H1 (cell line): ENCODE measurements at regions not wholly inside any gene's neighbourhood (a gene's known extent, or its start where the extent isn't known, plus 50 kb on each side); places are given as distances from the start of the nearest gene placed in this dataset.

ENCODE experiments used
- CTCF ChIA-PET: fragments of 300-600 bp; sonication (Branson Sonifier 250); formaldehyde crosslinking; loops from one replicate; lab custom pipeline; 2021; ENCODE audit not compliant: partially characterized antibody; lab: Charles Lee
- POLR2A ChIA-PET: fragments of 300-600 bp; sonication (Branson Sonifier 250); formaldehyde crosslinking; loops from one replicate; lab custom pipeline; 2021; ENCODE audit warnings: inconsistent platforms; ENCODE audit not compliant: partially characterized antibody; lab: Charles Lee
- DNase-seq, 2 experiments: peaks; one replicate each; pipeline versions ENCODE4 v3.0.0 to v3.0.0-alpha.2; 2010 to 2022; ENCODE audit warnings: low spot score in 2 of 2, low read depth in 1 of 2, mixed read lengths in 1 of 2
- FAIRE-seq: peaks from 2 replicates; lab custom pipeline; 2011; peaks lifted over from hg19 to GRCh38; lab: Jason Lieb, UNC
- H2AFZ ChIP-seq: 2 replicates; pipeline ENCODE4 v1.8.1; 2012; ENCODE audit warnings: low read length, inconsistent platforms
- H2AK5ac ChIP-seq: 2 replicates; pipeline ENCODE4 v1.6.1; 2013; ENCODE audit warnings: low read depth, low read length
- H2BK120ac ChIP-seq: replicated peaks from 2 replicates; pipeline ENCODE3; 2013; ENCODE audit warnings: low read depth, low read length, inconsistent platforms
- H2BK12ac ChIP-seq: 2 replicates; pipeline ENCODE4 v1.6.1; 2013; ENCODE audit warnings: low read depth, low read length
- H2BK15ac ChIP-seq: 2 replicates; pipeline ENCODE4 v1.6.1; 2013; ENCODE audit warnings: low read length
- H2BK20ac ChIP-seq: 2 replicates; pipeline ENCODE4 v1.6.1; 2013; ENCODE audit warnings: low read length
- H2BK5ac ChIP-seq: 2 replicates; pipeline ENCODE4 v1.6.1; 2013; ENCODE audit warnings: low read depth, low read length
- H3K14ac ChIP-seq: 2 replicates; pipeline ENCODE4 v1.6.1; 2013; ENCODE audit warnings: inconsistent platforms; ENCODE audit not compliant: insufficient read length
- H3K18ac ChIP-seq: 2 replicates; pipeline ENCODE4 v1.6.1; 2013; ENCODE audit warnings: low read length; ENCODE audit errors: extremely low read depth
- H3K23ac ChIP-seq: 2 replicates; pipeline ENCODE4 v1.6.1; 2013; ENCODE audit warnings: inconsistent platforms; ENCODE audit not compliant: insufficient read length
- H3K23me2 ChIP-seq: 2 replicates; pipeline ENCODE4 v1.6.1; 2013; ENCODE audit warnings: low read depth, low read length
- H3K27ac ChIP-seq: 2 replicates; pipeline ENCODE4 v1.6.1; 2011; ENCODE audit warnings: low read depth, low read length, inconsistent platforms
- H3K27me3 ChIP-seq, 4 experiments: replicated peaks in 1 of 4; 1 replicate in 1 of 4; 2 replicates in 3 of 4; pipeline versions ENCODE4 v1.6.1 to v1.8.1; 2011 to 2013; ENCODE audit warnings: low read length in 3 of 4, mild to moderate bottlenecking in 3 of 4, inconsistent platforms in 2 of 4, mixed read lengths in 2 of 4, moderate library complexity in 1 of 4; ENCODE audit not compliant: control insufficient read depth in 3 of 4, insufficient read depth in 3 of 4; ENCODE audit errors: extremely low read depth in 1 of 4
- H3K36me3 ChIP-seq, 4 experiments: 2 replicates each; pipeline versions ENCODE4 v1.6.1 to v1.8.1; 2011 to 2013; ENCODE audit warnings: mild to moderate bottlenecking in 4 of 4, low read length in 3 of 4, moderate library complexity in 2 of 4, control low read depth in 1 of 4, inconsistent platforms in 1 of 4; ENCODE audit not compliant: insufficient read depth in 4 of 4, control insufficient read depth in 2 of 4
- H3K4ac ChIP-seq: replicated peaks from 2 replicates; pipeline ENCODE3; 2013; ENCODE audit warnings: low read length, low read depth, mixed read lengths, inconsistent platforms; ENCODE audit not compliant: insufficient read length
- H3K4me1 ChIP-seq, 4 experiments: replicated peaks in 1 of 4; 1 replicate in 1 of 4; 2 replicates in 3 of 4; pipeline versions ENCODE4 v1.6.1 to v1.8.1; 2011 to 2013; ENCODE audit warnings: low read length in 3 of 4, inconsistent platforms in 2 of 4, mixed read lengths in 1 of 4; ENCODE audit not compliant: insufficient read depth in 4 of 4, control insufficient read depth in 3 of 4
- H3K4me2 ChIP-seq, 2 experiments: 2 replicates each; pipeline versions ENCODE4 v1.6.1 to v1.8.1; 2011 to 2013; ENCODE audit warnings: low read depth in 2 of 2, low read length in 2 of 2, control low read depth in 1 of 2, inconsistent platforms in 1 of 2, mild to moderate bottlenecking in 1 of 2; ENCODE audit not compliant: insufficient read depth in 1 of 2
- H3K4me3 ChIP-seq, 4 experiments: fragments of 200-600, 300-600 bp in 1 of 4; sonication (generic), shearing (Covaris generic), sonication (Bioruptor Twin) in 1 of 4; 2 replicates each; pipeline versions ENCODE4 v1.5.1 to v1.8.1; 2011 to 2016; ENCODE audit warnings: low read length in 4 of 4, low read depth in 3 of 4, control low read depth in 2 of 4, inconsistent platforms in 2 of 4, mild to moderate bottlenecking in 2 of 4, mixed read lengths in 1 of 4, moderate library complexity in 1 of 4; ENCODE audit not compliant: insufficient read depth in 2 of 4; ENCODE audit errors: extremely low read depth in 1 of 4
- H3K56ac ChIP-seq: replicated peaks from 2 replicates; pipeline ENCODE3; 2013; ENCODE audit warnings: low read depth, mild to moderate bottlenecking, mixed read lengths, low read length, inconsistent platforms; ENCODE audit not compliant: insufficient read length
- H3K79me1 ChIP-seq: 2 replicates; pipeline ENCODE4 v1.6.1; 2013; ENCODE audit warnings: low read depth, low read length, control low read depth
- H3K79me2 ChIP-seq, 2 experiments: 2 replicates each; pipeline versions ENCODE4 v1.6.1 to v1.8.1; 2012 to 2013; ENCODE audit warnings: low read length in 2 of 2, mild to moderate bottlenecking in 2 of 2, inconsistent platforms in 1 of 2; ENCODE audit not compliant: insufficient read depth in 2 of 2, control insufficient read depth in 1 of 2
- H3K9ac ChIP-seq, 4 experiments: replicated peaks in 1 of 4; 1 replicate in 1 of 4; 2 replicates in 3 of 4; pipeline versions ENCODE4 v1.6.1 to v1.8.1; 2011 to 2013; ENCODE audit warnings: low read depth in 3 of 4, low read length in 3 of 4, control low read depth in 2 of 4, mild to moderate bottlenecking in 2 of 4, moderate library complexity in 2 of 4, inconsistent platforms in 1 of 4; ENCODE audit errors: extremely low read depth in 1 of 4
- H3K9me3 ChIP-seq, 2 experiments: 2 replicates each; pipeline versions ENCODE4 v1.6.1 to v1.8.1; 2012 to 2013; ENCODE audit warnings: mild to moderate bottlenecking in 2 of 2, moderate library complexity in 2 of 2, control low read depth in 1 of 2, inconsistent platforms in 1 of 2, low read depth in 1 of 2, low read length in 1 of 2, mixed read lengths in 1 of 2; ENCODE audit not compliant: insufficient read depth in 2 of 2
- H4K20me1 ChIP-seq, 2 experiments: replicated peaks in 1 of 2; 2 replicates each; pipeline versions ENCODE3 to v1.8.1; 2011 to 2013; ENCODE audit warnings: inconsistent platforms in 2 of 2, low read length in 2 of 2, mild to moderate bottlenecking in 1 of 2; ENCODE audit not compliant: insufficient read depth in 2 of 2, control insufficient read depth in 1 of 2
- H4K5ac ChIP-seq: 2 replicates; pipeline ENCODE4 v1.6.1; 2013; ENCODE audit warnings: low read length, low read depth, mixed read lengths, inconsistent platforms; ENCODE audit not compliant: insufficient read length
- H4K8ac ChIP-seq: 2 replicates; pipeline ENCODE4 v1.8.0; 2013; ENCODE audit warnings: mild to moderate bottlenecking, moderate library complexity, low read length, inconsistent platforms; ENCODE audit not compliant: insufficient read depth; ENCODE audit errors: extremely low read depth
- H4K91ac ChIP-seq: replicated peaks from 2 replicates; pipeline ENCODE3; 2013; ENCODE audit warnings: low read length, mixed read lengths, inconsistent platforms; ENCODE audit not compliant: insufficient read length
- ATF2 ChIP-seq: IDR thresholded peaks from 2 replicates; pipeline ENCODE4 v1.6.1; 2012; ENCODE audit warnings: low read length, inconsistent platforms
- CHD2 ChIP-seq: IDR thresholded peaks from 2 replicates; pipeline ENCODE4 v1.6.1; 2012; ENCODE audit warnings: low read length, improper control_type of control experiment
- CREB1 ChIP-seq: IDR thresholded peaks from 2 replicates; pipeline ENCODE4 v1.6.1; 2012; ENCODE audit warnings: inconsistent platforms
- EGR1 ChIP-seq: IDR thresholded peaks from 2 replicates; pipeline ENCODE4 v1.6.1; 2011; ENCODE audit warnings: low read depth, low read length, borderline replicate concordance
- JUN ChIP-seq: IDR thresholded peaks from 2 replicates; pipeline ENCODE4 v1.6.1; 2011; ENCODE audit warnings: low read depth, mild to moderate bottlenecking, improper control_type of control experiment, low read length
- KDM4A ChIP-seq: IDR thresholded peaks from one replicate; pipeline ENCODE4 v1.7.1; 2012; ENCODE audit warnings: low read depth, mild to moderate bottlenecking, moderate library complexity, low read length, inconsistent platforms; ENCODE audit not compliant: severe bottlenecking
- MAX ChIP-seq: IDR thresholded peaks from 2 replicates; pipeline ENCODE4 v1.6.1; 2012; ENCODE audit warnings: inconsistent platforms
- NRF1 ChIP-seq: IDR thresholded peaks from 2 replicates; pipeline ENCODE4 v1.6.1; 2011; ENCODE audit warnings: mild to moderate bottlenecking, low read depth, low read length, improper control_type of control experiment
- RAD21 ChIP-seq, 2 experiments: IDR thresholded peaks in 1 of 2; conservative IDR thresholded peaks in 1 of 2; 2 replicates each; pipeline ENCODE4 v1.6.1; 2011; ENCODE audit warnings: low read depth in 2 of 2, low read length in 2 of 2, improper control_type of control experiment in 1 of 2, inconsistent platforms in 1 of 2, mild to moderate bottlenecking in 1 of 2, moderate library complexity in 1 of 2
- SIX5 ChIP-seq: IDR thresholded peaks from 2 replicates; pipeline ENCODE4 v1.6.1; 2011; ENCODE audit warnings: mild to moderate bottlenecking, low read depth, low read length
- SP1 ChIP-seq: IDR thresholded peaks from 2 replicates; pipeline ENCODE4 v1.6.1; 2011; ENCODE audit warnings: low read depth, low read length
- SP4 ChIP-seq: IDR thresholded peaks from 2 replicates; pipeline ENCODE4 v1.6.1; 2012; ENCODE audit warnings: low read length, inconsistent platforms
- TBP ChIP-seq: IDR thresholded peaks from 2 replicates; pipeline ENCODE4 v1.6.1; 2011; ENCODE audit warnings: low read depth, low read length, improper control_type of control experiment
- YY1 ChIP-seq: IDR thresholded peaks from 2 replicates; pipeline ENCODE4 v1.6.1; 2011; ENCODE audit warnings: low read depth, mild to moderate bottlenecking, low read length
- ZNF274 ChIP-seq: IDR thresholded peaks from 2 replicates; pipeline ENCODE4 v1.7.0; 2012; ENCODE audit warnings: low read length, borderline replicate concordance; ENCODE audit errors: extremely low read depth
- whole genome bisulfite sequencing, 2 experiments: shearing (Covaris generic) in 1 of 2; methylation state at CpG; one replicate each; pipeline versions ENCODE4 v1.1.6 to v1.1.7; 2013 to 2015; ENCODE audit warnings: low lambda C conversion rate in 2 of 2, mixed read lengths in 2 of 2, inconsistent platforms in 1 of 2, low coverage in 1 of 2, missing lambda C conversion rate in 1 of 2; ENCODE audit not compliant: insufficient replicate concordance in 2 of 2, insufficient coverage in 1 of 2, insufficient read length in 1 of 2; ENCODE audit errors: extremely low coverage in 1 of 2, missing lambda C conversion rate in 1 of 2; 5-methylcytosine and 5-hydroxymethylcytosine counted together

- no peak overlapping the region for H4K91ac ChIP-seq
- H3K79me1 ChIP-seq = no peaks in the 10 kb centered on the region
- H4K20me1 ChIP-seq = no peaks in the 10 kb centered on the region
- no peak overlapping the region for H2AFZ ChIP-seq
- no peaks in the 10 kb centered on the region for H3K23me2 ChIP-seq
- H3K36me3 ChIP-seq = no peaks in the 10 kb centered on the region
- no peak overlapping the region for H3K4ac ChIP-seq
- no peaks in the 10 kb centered on the region for H3K27me3 ChIP-seq
- no peak overlapping the region for H2BK5ac ChIP-seq
- H3K79me2 ChIP-seq = no peaks in the 10 kb centered on the region
- no peak overlapping the region for H3K9ac ChIP-seq
- no peak overlapping the region for H2BK15ac ChIP-seq
- no peak overlapping the region for H4K5ac ChIP-seq
- no peak overlapping the region for H2BK120ac ChIP-seq
- no peak overlapping the region for H4K8ac ChIP-seq
- no peak overlapping the region for H3K18ac ChIP-seq
- no peak overlapping the region for H3K23ac ChIP-seq
- no peak overlapping the region for H3K27ac ChIP-seq
- no peak overlapping the region for H3K4me3 ChIP-seq
- ChIA-PET CTCF (no interaction called here), POLR2A (no interaction called here)
- H2BK12ac ChIP-seq = no peak overlapping the region
- WGBS, 2 experiments = 92% methylated on average over 2 of the region's 2 CpGs; no CpG with 5 or more reads in 1 of the 2 experiments
- no peak overlapping the region for H3K14ac ChIP-seq
- H2AK5ac ChIP-seq = no peak overlapping the region
- no peak overlapping the region for H2BK20ac ChIP-seq
- peaks cover 2 to 3% of the 10 kb centered on the region in 2 experiments; a peak in 1 of 4 replicates for H3K9me3 ChIP-seq
- no peak overlapping the region for H3K56ac ChIP-seq
- no peaks in the 10 kb centered on the region for H3K4me1 ChIP-seq
- FAIRE-seq (no peak), DNase-seq (no peak)
- H3K4me2 ChIP-seq = no peak overlapping the region
- no peak for TF ChIP-seq EGR1
- TF ChIP-seq RAD21 (IDR thresholded peaks at IDR 0.05 in 1 of 2, conservative IDR thresholded peaks at IDR 0.05 in 1 of 2; ENCODE audit: low read depth in 2 of 2, low read length in 2 of 2) = no peak
- no peak for TF ChIP-seq SIX5
- TF ChIP-seq KDM4A = no peak
- no peak for TF ChIP-seq SP1
- no peak for TF ChIP-seq CREB1
- TF ChIP-seq TBP = no peak
- TF ChIP-seq SP4 = no peak
- TF ChIP-seq ATF2 = no peak
- TF ChIP-seq ZNF274 = no peak
- TF ChIP-seq CHD2 = no peak
- TF ChIP-seq YY1 = no peak
- TF ChIP-seq MAX = no peak
- TF ChIP-seq JUN = no peak
- TF ChIP-seq NRF1 = no peak
Measured at GRCh38 chr12:90188857-90189256, 480.2 kb upstream of the ATP2B1 start.
